Activated T-cell treated with anti-CD3 and anti-CD28 coated beads for 1 hour (primary cell): ENCODE measurements at regions not wholly inside any gene's neighbourhood (a gene's known extent, or its start where the extent isn't known, plus 50 kb on each side); places are given as distances from the start of the nearest gene placed in this dataset.

ENCODE experiments used
- DNase-seq: peaks from one replicate; pipeline ENCODE4 v3.0.0-alpha.2; 2020; ENCODE audit warnings: low read depth

DNA sequence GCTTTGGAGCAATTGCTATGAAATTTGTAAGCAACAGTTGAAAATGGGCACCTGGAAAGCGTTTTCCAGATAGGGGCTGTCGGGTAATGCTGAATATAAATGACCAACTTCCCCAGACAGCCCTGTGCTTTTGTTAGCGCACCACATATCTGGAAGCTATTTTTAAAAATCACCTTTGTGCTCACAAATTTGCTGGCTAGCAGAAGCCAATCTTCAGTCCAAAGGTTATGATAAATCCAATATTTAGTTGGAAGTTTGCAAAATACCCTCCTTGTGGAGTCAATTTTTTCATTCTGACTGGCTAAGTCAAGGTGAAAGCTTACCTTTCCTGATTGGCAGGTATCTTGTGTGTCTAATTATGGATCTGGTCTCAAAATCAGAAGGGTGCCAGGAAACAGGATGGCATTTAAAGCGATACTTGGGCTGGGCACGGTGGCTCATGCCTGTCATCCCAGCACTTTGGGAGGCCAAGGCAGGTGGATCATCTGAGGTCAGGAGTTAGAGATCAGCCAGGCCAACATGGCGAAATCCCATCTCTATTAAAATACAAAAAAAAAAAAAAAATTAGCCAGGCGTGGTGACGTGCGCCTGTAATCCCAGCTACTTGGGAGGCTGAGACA lies 124.1 kb upstream of the AJAP1 start:
- DNase-seq = no peak

GRCh38 chr1:4531842-4532241 lies 122.6 kb upstream of the AJAP1 start:
- no peak for DNase-seq

- DNase-seq = no peak
Measured at GRCh38 chr1:4532656-4533055, 121.8 kb upstream of the AJAP1 start.

- DNase-seq = no peak
Measured at GRCh38 chr1:4546911-4547310, 107.5 kb upstream of the AJAP1 start.

DNA sequence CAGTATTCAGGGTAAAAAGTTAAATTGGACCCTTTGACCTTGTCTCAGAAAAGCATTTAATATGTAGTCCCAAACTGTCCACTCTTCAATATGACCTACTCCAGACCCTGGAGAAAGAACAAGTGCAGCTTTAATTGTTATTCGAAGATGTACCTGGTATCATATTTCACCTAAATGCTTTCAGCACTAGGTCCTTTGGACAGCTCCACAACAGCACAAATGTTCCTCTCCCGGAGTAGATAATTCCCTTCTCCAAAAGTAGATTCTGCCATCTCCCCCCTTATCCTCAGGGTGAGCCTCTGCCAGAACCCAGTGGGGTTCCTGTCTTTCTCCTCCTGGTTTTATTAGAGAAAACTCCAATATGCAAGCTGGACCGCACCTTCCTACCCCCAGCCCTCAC lies 104.5 kb upstream of the AJAP1 start:
- DNase-seq = no peak

DNA sequence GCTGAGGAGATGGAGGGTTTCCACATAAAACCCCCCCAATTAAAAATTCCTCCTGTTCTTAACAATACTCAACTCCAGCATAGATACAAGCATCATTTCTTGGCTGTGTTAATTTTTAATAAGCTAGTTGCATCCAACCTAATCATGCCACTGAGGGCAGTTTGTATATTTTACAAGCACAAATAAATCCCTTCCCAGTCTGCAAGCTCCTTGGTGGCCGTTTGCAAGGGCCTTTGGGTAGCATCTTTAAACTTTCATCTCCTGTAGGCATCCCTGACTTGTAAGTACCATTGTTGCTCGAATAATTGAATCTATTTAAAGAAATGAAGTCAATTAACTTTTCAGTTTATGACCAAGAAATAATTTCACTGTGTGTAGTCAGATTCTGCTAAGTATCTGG lies 103.5 kb upstream of the AJAP1 start:
- DNase-seq = no peak

GRCh38 chr1:4551706-4552105 lies 102.7 kb upstream of the AJAP1 start:
- no peak for DNase-seq

DNA sequence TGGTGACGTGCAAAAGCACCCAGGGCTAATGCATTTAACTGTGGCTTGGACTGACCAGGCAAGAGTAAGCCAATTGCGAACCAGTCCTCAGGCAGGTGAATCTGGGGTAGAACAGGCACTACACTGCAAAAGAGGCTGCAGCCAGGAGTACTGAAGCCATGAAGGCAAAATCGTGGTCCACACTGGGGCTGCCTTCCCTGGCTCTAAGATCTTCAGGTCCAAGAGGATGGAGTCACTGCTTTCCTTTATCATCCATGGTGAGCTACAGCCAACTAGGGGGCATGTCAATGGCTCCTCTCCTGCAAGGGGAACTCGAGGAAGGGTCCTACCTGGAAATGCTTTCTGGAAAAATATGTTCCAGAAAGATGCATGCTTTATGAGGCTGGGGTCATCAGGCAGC lies 100.6 kb upstream of the AJAP1 start:
- DNase-seq = no peak

- DNase-seq = no peak
Measured at GRCh38 chr1:4554271-4554865, 100.0 kb upstream of the AJAP1 start.

DNA sequence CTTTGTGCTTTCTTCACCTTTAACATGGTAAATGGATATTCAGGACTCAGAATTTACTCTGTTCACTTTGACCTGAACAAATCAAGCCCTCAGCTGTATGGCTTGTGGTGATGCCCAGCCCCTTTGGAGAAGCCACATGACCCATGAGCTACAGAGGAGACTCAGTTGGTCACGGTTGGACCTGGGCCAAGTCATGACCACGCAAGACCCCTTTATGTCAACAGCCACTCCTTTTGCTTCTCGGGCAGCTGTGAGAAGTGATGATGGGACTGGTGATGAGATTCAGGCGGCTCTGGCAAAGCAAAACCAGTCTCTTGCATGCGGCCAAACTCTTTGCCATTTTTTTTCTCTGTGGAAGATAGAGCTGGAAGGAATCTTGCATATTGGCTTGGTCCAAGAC lies 96.5 kb upstream of the AJAP1 start:
- no peak for DNase-seq

GRCh38 chr1:4561205-4561604 lies 93.2 kb upstream of the AJAP1 start:
- no peak for DNase-seq

DNA sequence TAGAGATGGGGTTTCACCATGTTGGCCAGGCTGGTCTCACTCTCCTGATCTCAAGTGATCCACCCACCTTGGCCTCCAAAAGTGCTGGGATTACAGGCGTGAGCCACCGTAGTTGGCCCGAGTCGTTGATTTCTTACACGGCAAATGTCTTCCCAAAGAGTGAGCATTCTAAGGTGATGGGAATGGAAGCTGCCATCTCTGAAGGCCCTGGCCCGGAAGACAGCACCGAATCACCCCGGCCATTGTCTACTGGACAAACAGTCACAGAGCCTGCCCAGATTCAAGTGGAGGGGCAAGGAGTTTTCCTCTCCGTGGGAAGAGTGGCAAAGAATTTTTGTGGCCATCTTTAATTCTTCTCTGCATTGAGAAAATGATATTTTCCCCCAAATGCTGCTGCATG lies 92.1 kb upstream of the AJAP1 start:
- no peak for DNase-seq

GRCh38 chr1:4563586-4563985 lies 90.8 kb upstream of the AJAP1 start:
- no peak for DNase-seq

DNA sequence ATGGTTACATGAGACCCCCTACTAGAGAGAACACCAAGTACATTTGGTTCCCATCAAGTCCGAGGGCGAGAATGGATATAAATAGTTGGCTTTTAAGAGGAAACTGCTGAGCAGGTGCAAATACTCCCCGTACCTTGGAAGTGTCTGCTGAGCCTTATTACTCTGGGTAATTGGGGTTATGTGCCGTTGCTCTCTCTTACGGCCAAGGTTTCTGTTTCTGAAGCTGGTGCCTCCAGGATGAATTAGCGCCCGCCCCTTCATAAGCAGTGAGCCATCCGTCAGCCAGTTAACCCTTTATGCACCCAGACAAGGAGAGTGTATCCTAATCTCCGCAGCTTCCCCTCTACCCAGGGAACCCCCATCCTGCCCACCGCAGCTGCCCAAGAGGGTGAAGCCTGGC lies 90.4 kb upstream of the AJAP1 start:
- no peak for DNase-seq

GRCh38 chr1:4565166-4565565 lies 89.2 kb upstream of the AJAP1 start:
- no peak for DNase-seq

- DNase-seq = no peak
Measured at GRCh38 chr1:4565801-4566449, 88.5 kb upstream of the AJAP1 start.

GRCh38 chr1:4571263-4571662 lies 83.1 kb upstream of the AJAP1 start:
- no peak for DNase-seq

- DNase-seq = no peak
Measured at GRCh38 chr1:4573526-4573925, 80.9 kb upstream of the AJAP1 start.

DNA sequence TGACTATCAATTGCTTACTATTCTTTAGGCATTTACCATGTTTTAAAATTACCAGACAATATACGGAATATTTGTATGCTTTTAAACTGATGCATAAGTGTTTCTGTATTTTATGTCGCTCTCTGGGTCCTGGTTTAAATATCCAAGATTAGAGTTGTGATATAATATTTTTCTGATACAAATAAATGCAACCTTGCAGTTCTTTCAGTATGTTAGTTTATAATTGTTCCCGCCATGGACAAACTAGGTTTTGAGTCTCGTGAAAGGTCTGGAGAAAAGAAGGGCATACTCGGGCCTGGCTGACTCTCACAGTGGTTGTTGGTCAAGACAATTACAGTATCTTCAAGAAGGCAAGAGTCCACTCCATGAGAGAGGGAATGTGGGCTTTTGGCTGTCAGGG lies 72.6 kb upstream of the AJAP1 start:
- no peak for DNase-seq

DNA sequence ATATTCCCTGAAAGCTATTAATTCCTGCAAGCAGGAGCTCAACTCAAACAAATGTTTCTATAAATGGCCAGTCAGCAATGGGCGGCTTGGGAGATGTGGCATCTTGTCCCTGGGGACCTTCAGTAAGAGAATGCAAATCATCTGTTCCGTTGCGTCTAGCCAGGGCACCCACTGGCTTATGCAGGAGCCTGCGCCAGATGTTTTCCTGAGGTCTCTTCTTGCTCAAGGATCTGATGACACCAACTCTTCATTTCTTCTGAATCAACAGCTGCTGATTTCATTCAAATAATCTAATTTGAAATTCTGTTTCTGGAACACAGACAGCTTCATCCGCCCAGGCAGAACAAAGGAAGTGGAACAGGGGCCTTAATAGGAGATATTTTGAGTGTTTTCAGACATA lies 70.0 kb upstream of the AJAP1 start:
- DNase-seq = no peak

- peak; percentile 23 for DNase-seq
Measured at GRCh38 chr1:4585216-4585615, 69.2 kb upstream of the AJAP1 start.

GRCh38 chr1:4585705-4586104 lies 68.7 kb upstream of the AJAP1 start:
- no peak for DNase-seq

DNA sequence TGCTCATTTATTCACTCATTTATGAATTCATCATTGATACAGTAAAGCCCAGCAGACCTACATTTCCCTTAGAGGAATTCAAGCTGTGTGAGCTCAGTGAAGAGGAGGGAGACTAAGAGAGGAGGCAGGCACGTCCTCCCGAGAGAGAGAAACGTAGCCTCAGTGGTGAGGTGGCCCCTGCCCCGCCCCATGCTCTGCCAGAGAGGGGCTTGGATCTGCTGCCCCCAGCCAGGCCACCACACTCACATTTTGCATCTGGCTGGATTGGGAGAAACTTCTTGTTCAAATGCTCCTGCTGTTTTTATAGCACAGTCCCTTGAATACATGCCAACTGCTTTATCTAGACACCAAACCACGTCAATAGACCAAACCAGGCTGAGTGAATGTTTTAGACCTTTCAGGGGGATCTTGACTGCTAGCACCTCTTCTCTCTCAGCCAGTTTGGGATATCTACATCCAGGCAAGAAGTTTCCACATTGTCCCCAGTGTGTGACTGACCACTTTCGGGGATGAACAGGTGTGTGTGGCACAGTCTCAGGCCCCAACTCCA lies 67.7 kb upstream of the AJAP1 start:
- DNase-seq = no peak

GRCh38 chr1:4587721-4588120 lies 66.7 kb upstream of the AJAP1 start:
- no peak for DNase-seq
